WTC11 (cell line): ENCODE measurements at regions not wholly inside any gene's neighbourhood (a gene's known extent, or its start where the extent isn't known, plus 50 kb on each side); places are given as distances from the start of the nearest gene placed in this dataset.

Experiments used
- ATAC-seq: fragments of 200-7000 bp; cut with Tn5 transposase; 2 replicates; pipeline ENCODE4 v1.10.0; 2021; ENCODE audit warnings: mild to moderate bottlenecking, moderate library complexity
- CTCF ChIA-PET: fragments of 300-600 bp; sonication (Branson Sonifier 250); formaldehyde crosslinking; loops from one replicate; lab custom pipeline; 2021; ENCODE audit warnings: antibody characterized with exemption; lab: Charles Lee
- POLR2A ChIA-PET: fragments of 350-600 bp; sonication (Branson Sonifier 250); formaldehyde crosslinking; loops from one replicate; lab custom pipeline; 2021; ENCODE audit warnings: antibody characterized with exemption; lab: Charles Lee
- DNase-seq: peaks from one replicate; pipeline ENCODE4 v3.0.0; 2021; ENCODE audit warnings: low spot score
- H3K27ac Mint-ChIP-seq: 2 replicates; pipeline ENCODE4 v1.8.0; 2021; ENCODE audit warnings: mixed read lengths
- H3K27me3 Mint-ChIP-seq: 2 replicates; pipeline ENCODE4 v1.8.0; 2021; ENCODE audit warnings: low read depth, mild to moderate bottlenecking, moderate library complexity, mixed read lengths
- H3K36me3 Mint-ChIP-seq: 2 replicates; pipeline ENCODE4 v1.8.0; 2021; ENCODE audit warnings: mixed read lengths
- H3K4me1 Mint-ChIP-seq: 2 replicates; pipeline ENCODE4 v1.8.0; 2022; ENCODE audit warnings: mixed read lengths
- H3K4me3 Mint-ChIP-seq: 2 replicates; pipeline ENCODE4 v1.8.0; 2021; ENCODE audit warnings: mild to moderate bottlenecking, moderate library complexity, mixed read lengths
- H3K9me3 Mint-ChIP-seq: 2 replicates; pipeline ENCODE4 v1.8.0; 2021; ENCODE audit warnings: mixed read lengths
- CBFB ChIP-seq: sonication (generic); formaldehyde crosslinking; IDR thresholded peaks from 2 replicates; pipeline ENCODE4 v1.8.1; 2022; ENCODE audit warnings: mild to moderate bottlenecking, low read depth, missing genetic modification reagents
- EMX1 ChIP-seq: fragments of 250-450 bp; sonication (Bioruptor Pico); IDR thresholded peaks from 2 replicates; pipeline ENCODE4 v1.8.0; 2021; ENCODE audit warnings: mild to moderate bottlenecking
- GTF2I ChIP-seq: fragments of 250-450 bp; sonication (Bioruptor Pico); conservative IDR thresholded peaks from 2 replicates; pipeline ENCODE4 v1.4.0; 2021; ENCODE audit warnings: mild to moderate bottlenecking
- HMGA2 ChIP-seq: fragments of 250-450 bp; sonication (Bioruptor Pico); IDR thresholded peaks from 2 replicates; pipeline ENCODE4 v1.4.0; 2021; ENCODE audit warnings: mild to moderate bottlenecking, moderate library complexity
- IRF2 ChIP-seq: sonication (generic); formaldehyde crosslinking; IDR thresholded peaks from 2 replicates; pipeline ENCODE4 v1.8.0; 2022; ENCODE audit warnings: low read depth, missing genetic modification reagents, borderline replicate concordance
- NFATC4 ChIP-seq: fragments of 250-450 bp; sonication (Bioruptor Pico); IDR thresholded peaks from 2 replicates; pipeline ENCODE4 v1.9.0; 2021; ENCODE audit warnings: mild to moderate bottlenecking
- RORB ChIP-seq: fragments of 250-450 bp; sonication (Bioruptor Pico); IDR thresholded peaks from 2 replicates; pipeline ENCODE4 v1.9.0; 2021; ENCODE audit warnings: mild to moderate bottlenecking
- SP1 ChIP-seq: sonication (generic); formaldehyde crosslinking; conservative IDR thresholded peaks from 2 replicates; pipeline ENCODE4 v1.8.1; 2022; ENCODE audit warnings: missing genetic modification reagents
- ZNF138 ChIP-seq: sonication (generic); formaldehyde crosslinking; conservative IDR thresholded peaks from 2 replicates; pipeline ENCODE4 v1.8.1; 2022; ENCODE audit warnings: mild to moderate bottlenecking, moderate library complexity, missing genetic modification reagents
- ZNF423 ChIP-seq: fragments of 250-450 bp; sonication (Bioruptor Pico); IDR thresholded peaks from 2 replicates; pipeline ENCODE4 v2.1.2; 2022; ENCODE audit warnings: mild to moderate bottlenecking, moderate library complexity
- ZNF671 ChIP-seq: fragments of 250-450 bp; sonication (Bioruptor Pico); IDR thresholded peaks from 2 replicates; pipeline ENCODE4 v1.8.0; 2021; ENCODE audit warnings: mild to moderate bottlenecking
- TF ChIP-seq, protein P1 (sequence below): sonication (generic); formaldehyde crosslinking; IDR thresholded peaks from 2 replicates; pipeline ENCODE4 v1.8.1; 2023; ENCODE audit warnings: mild to moderate bottlenecking, missing genetic modification reagents, moderate library complexity
- TF ChIP-seq, protein P2 (sequence below): sonication (generic); formaldehyde crosslinking; IDR thresholded peaks from 2 replicates; pipeline ENCODE4 v1.8.0; 2023; ENCODE audit warnings: mild to moderate bottlenecking, missing genetic modification reagents
- TF ChIP-seq, protein P3 (sequence below): sonication (generic); formaldehyde crosslinking; IDR thresholded peaks from 2 replicates; pipeline ENCODE4 v1.8.1; 2023; ENCODE audit warnings: mild to moderate bottlenecking, missing genetic modification reagents, borderline replicate concordance
- TF ChIP-seq, protein P4 (sequence below): sonication (generic); formaldehyde crosslinking; IDR thresholded peaks from 2 replicates; pipeline ENCODE4 v1.8.1; 2022; ENCODE audit warnings: low read depth, mild to moderate bottlenecking, moderate library complexity, missing genetic modification reagents, borderline replicate concordance
- TF ChIP-seq, protein P5 (sequence below): fragments of 250-450 bp; sonication (Bioruptor Pico); IDR thresholded peaks from 2 replicates; pipeline ENCODE4 v1.8.0; 2021; ENCODE audit warnings: mild to moderate bottlenecking
- TF ChIP-seq, protein P6 (sequence below): sonication (generic); formaldehyde crosslinking; IDR thresholded peaks from 2 replicates; pipeline ENCODE4 v1.8.1; 2023; ENCODE audit warnings: mild to moderate bottlenecking, missing genetic modification reagents
- TF ChIP-seq, protein P7 (sequence below): sonication (generic); formaldehyde crosslinking; IDR thresholded peaks from 2 replicates; pipeline ENCODE4 v1.8.0; 2022; ENCODE audit warnings: mild to moderate bottlenecking, missing genetic modification reagents

DNA sequence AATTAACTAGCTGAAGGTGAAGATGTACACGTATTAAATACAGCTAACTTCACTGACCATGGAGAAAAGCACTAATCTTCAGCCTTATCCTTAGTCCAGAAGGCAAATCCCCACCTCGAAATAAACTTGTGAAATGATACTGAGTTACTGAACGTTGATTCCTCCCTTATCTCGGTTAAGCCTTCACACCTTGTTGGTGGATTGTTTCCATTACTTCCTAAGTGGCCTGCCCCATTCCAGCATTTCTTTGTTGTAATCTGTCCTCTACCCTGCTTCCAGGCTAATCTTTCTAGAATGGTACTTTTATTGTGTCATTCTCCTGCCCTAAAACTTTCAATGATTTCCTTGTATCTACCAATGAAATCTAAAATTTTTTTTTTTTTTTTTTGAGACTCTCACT is 68.6 kb downstream of the BUB3 start (continued):
- TF ChIP-seq, protein P1, sequence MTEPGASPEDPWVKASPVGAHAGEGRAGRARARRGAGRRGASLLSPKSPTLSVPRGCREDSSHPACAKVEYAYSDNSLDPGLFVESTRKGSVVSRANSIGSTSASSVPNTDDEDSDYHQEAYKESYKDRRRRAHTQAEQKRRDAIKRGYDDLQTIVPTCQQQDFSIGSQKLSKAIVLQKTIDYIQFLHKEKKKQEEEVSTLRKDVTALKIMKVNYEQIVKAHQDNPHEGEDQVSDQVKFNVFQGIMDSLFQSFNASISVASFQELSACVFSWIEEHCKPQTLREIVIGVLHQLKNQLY (CRISPR knock-in tag), result no peak
- TF ChIP-seq, protein P2, sequence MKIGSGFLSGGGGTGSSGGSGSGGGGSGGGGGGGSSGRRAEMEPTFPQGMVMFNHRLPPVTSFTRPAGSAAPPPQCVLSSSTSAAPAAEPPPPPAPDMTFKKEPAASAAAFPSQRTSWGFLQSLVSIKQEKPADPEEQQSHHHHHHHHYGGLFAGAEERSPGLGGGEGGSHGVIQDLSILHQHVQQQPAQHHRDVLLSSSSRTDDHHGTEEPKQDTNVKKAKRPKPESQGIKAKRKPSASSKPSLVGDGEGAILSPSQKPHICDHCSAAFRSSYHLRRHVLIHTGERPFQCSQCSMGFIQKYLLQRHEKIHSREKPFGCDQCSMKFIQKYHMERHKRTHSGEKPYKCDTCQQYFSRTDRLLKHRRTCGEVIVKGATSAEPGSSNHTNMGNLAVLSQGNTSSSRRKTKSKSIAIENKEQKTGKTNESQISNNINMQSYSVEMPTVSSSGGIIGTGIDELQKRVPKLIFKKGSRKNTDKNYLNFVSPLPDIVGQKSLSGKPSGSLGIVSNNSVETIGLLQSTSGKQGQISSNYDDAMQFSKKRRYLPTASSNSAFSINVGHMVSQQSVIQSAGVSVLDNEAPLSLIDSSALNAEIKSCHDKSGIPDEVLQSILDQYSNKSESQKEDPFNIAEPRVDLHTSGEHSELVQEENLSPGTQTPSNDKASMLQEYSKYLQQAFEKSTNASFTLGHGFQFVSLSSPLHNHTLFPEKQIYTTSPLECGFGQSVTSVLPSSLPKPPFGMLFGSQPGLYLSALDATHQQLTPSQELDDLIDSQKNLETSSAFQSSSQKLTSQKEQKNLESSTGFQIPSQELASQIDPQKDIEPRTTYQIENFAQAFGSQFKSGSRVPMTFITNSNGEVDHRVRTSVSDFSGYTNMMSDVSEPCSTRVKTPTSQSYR, result no peak

DNA sequence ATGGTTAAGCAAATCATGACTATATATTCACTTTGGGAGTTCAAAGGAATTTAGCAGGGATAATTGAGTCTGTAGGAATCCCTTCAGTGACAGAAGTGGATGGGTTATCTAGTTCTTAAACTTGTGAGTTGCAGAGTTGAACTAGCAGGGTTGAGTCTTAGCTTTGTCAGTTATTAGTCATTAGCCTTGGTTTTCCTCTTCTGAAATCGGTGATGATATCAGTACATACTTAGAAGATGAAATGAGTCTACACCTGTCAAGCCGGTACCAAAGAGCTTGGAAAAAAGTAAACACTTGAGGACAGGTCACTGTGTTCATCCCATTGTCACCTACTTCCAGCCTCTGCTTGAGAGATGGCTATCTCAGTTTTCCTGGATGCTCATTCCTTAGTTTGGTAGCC is 73.5 kb downstream of the BUB3 start:
- ChIA-PET POLR2A (no interaction called here), CTCF (interaction anchor here (1.1 kb wide), 1 partner anchor 10 kb away, joined by 3 read pairs; no protein-coding TSS in a partner anchor)
- ATAC-seq (no peak), DNase-seq (no peak)
- Mint-ChIP-seq H3K4me3 (no peak overlapping the region), H3K27me3 (no peaks in the 10 kb centered on the region), H3K36me3 (peaks cover 16% of the 10 kb centered on the region), H3K9me3 (peaks cover 19% of the 10 kb centered on the region), H3K4me1 (no peaks in the 10 kb centered on the region; the same call in 1 of the 2 replicates), H3K27ac (no peak overlapping the region)
- TF ChIP-seq RORB (CRISPR knock-in tag), result no peak
- TF ChIP-seq, protein P3, sequence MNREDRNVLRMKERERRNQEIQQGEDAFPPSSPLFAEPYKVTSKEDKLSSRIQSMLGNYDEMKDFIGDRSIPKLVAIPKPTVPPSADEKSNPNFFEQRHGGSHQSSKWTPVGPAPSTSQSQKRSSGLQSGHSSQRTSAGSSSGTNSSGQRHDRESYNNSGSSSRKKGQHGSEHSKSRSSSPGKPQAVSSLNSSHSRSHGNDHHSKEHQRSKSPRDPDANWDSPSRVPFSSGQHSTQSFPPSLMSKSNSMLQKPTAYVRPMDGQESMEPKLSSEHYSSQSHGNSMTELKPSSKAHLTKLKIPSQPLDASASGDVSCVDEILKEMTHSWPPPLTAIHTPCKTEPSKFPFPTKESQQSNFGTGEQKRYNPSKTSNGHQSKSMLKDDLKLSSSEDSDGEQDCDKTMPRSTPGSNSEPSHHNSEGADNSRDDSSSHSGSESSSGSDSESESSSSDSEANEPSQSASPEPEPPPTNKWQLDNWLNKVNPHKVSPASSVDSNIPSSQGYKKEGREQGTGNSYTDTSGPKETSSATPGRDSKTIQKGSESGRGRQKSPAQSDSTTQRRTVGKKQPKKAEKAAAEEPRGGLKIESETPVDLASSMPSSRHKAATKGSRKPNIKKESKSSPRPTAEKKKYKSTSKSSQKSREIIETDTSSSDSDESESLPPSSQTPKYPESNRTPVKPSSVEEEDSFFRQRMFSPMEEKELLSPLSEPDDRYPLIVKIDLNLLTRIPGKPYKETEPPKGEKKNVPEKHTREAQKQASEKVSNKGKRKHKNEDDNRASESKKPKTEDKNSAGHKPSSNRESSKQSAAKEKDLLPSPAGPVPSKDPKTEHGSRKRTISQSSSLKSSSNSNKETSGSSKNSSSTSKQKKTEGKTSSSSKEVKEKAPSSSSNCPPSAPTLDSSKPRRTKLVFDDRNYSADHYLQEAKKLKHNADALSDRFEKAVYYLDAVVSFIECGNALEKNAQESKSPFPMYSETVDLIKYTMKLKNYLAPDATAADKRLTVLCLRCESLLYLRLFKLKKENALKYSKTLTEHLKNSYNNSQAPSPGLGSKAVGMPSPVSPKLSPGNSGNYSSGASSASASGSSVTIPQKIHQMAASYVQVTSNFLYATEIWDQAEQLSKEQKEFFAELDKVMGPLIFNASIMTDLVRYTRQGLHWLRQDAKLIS (CRISPR knock-in tag), result no peak
- no peak for TF ChIP-seq NFATC4 (CRISPR knock-in tag)
- TF ChIP-seq, protein P4, sequence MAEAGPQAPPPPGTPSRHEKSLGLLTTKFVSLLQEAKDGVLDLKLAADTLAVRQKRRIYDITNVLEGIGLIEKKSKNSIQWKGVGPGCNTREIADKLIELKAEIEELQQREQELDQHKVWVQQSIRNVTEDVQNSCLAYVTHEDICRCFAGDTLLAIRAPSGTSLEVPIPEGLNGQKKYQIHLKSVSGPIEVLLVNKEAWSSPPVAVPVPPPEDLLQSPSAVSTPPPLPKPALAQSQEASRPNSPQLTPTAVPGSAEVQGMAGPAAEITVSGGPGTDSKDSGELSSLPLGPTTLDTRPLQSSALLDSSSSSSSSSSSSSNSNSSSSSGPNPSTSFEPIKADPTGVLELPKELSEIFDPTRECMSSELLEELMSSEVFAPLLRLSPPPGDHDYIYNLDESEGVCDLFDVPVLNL (CRISPR knock-in tag), result no peak
- TF ChIP-seq ZNF423 (CRISPR knock-in tag), result no peak
- TF ChIP-seq SP1, result no peak
- TF ChIP-seq, protein P5, sequence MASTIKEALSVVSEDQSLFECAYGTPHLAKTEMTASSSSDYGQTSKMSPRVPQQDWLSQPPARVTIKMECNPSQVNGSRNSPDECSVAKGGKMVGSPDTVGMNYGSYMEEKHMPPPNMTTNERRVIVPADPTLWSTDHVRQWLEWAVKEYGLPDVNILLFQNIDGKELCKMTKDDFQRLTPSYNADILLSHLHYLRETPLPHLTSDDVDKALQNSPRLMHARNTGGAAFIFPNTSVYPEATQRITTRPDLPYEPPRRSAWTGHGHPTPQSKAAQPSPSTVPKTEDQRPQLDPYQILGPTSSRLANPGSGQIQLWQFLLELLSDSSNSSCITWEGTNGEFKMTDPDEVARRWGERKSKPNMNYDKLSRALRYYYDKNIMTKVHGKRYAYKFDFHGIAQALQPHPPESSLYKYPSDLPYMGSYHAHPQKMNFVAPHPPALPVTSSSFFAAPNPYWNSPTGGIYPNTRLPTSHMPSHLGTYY (CRISPR knock-in tag), result no peak
- TF ChIP-seq ZNF671 (CRISPR knock-in tag), result no peak
- TF ChIP-seq ZNF138 (CRISPR knock-in tag), result no peak
- no peak for TF ChIP-seq CBFB (CRISPR knock-in tag)
- TF ChIP-seq EMX1 (CRISPR knock-in tag), result no peak
- no peak for TF ChIP-seq GTF2I (CRISPR knock-in tag)
- TF ChIP-seq, protein P6, sequence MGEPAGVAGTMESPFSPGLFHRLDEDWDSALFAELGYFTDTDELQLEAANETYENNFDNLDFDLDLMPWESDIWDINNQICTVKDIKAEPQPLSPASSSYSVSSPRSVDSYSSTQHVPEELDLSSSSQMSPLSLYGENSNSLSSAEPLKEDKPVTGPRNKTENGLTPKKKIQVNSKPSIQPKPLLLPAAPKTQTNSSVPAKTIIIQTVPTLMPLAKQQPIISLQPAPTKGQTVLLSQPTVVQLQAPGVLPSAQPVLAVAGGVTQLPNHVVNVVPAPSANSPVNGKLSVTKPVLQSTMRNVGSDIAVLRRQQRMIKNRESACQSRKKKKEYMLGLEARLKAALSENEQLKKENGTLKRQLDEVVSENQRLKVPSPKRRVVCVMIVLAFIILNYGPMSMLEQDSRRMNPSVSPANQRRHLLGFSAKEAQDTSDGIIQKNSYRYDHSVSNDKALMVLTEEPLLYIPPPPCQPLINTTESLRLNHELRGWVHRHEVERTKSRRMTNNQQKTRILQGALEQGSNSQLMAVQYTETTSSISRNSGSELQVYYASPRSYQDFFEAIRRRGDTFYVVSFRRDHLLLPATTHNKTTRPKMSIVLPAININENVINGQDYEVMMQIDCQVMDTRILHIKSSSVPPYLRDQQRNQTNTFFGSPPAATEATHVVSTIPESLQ (CRISPR knock-in tag), result no peak
- TF ChIP-seq, protein P7, sequence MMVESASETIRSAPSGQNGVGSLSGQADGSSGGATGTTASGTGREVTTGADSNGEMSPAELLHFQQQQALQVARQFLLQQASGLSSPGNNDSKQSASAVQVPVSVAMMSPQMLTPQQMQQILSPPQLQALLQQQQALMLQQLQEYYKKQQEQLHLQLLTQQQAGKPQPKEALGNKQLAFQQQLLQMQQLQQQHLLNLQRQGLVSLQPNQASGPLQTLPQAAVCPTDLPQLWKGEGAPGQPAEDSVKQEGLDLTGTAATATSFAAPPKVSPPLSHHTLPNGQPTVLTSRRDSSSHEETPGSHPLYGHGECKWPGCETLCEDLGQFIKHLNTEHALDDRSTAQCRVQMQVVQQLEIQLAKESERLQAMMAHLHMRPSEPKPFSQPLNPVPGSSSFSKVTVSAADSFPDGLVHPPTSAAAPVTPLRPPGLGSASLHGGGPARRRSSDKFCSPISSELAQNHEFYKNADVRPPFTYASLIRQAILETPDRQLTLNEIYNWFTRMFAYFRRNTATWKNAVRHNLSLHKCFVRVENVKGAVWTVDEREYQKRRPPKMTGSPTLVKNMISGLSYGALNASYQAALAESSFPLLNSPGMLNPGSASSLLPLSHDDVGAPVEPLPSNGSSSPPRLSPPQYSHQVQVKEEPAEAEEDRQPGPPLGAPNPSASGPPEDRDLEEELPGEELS (CRISPR knock-in tag), result no peak
- TF ChIP-seq IRF2, result no peak
- TF ChIP-seq HMGA2, result no peak
